ENCODE measurements at regions not wholly inside any gene's neighbourhood (a gene's known extent, or its start where the extent isn't known, plus 50 kb on each side); places are given as distances from the start of the nearest gene placed in this dataset.

- WGBS (ENCODE audit: insufficient coverage), result 76% methylated on average over 7 of the region's 7 CpGs
- Histone ChIP-seq H3K27ac (ENCODE audit: low read length in 2 of 2) (no peak overlapping the region), H3K79me2 (ENCODE audit: control insufficient read depth, insufficient read depth, low read length) (no peaks in the 10 kb centered on the region), H2AFZ (ENCODE audit: insufficient read depth, low read depth, low read length, poor library complexity, severe bottlenecking) (no peak overlapping the region), H4K20me1 (ENCODE audit: control insufficient read depth, insufficient read depth, low read length, poor library complexity, severe bottlenecking) (no peaks in the 10 kb centered on the region), H3K4me3 (ENCODE audit: control extremely low read depth in 1 of 5, extremely low read depth in 1 of 5, insufficient read depth in 1 of 5, low read depth in 2 of 5, low read length in 4 of 5) (no peak overlapping the region), H3K27me3 (replicated peaks in 1 of 4; ENCODE audit: control extremely low read depth in 1 of 4, control insufficient read depth in 3 of 4, insufficient read depth in 4 of 4, low read length in 3 of 4) (peaks cover 0 to 4% (median 0%) of the 10 kb centered on the region in 4 experiments), H3K9me3 (ENCODE audit: control extremely low read depth in 1 of 3, control insufficient read depth in 2 of 3, insufficient read depth in 1 of 3, low read length in 2 of 3) (peaks cover 0 to 9% (median 0%) of the 10 kb centered on the region in 3 donors), H3K4me2 (replicated peaks; ENCODE audit: low read depth, low read length, poor library complexity, severe bottlenecking) (no peak overlapping the region), H3K4me1 (ENCODE audit: control insufficient read depth in 2 of 2, insufficient read depth in 2 of 2, low read length in 2 of 2) (no peaks in the 10 kb centered on the region), H3K9ac (ENCODE audit: low read length) (no peak overlapping the region), H3K36me3 (replicated peaks in 1 of 2; ENCODE audit: control extremely low read depth in 1 of 2, control insufficient read depth in 1 of 2, extremely low read depth in 1 of 2, insufficient read depth in 2 of 2, low read length in 1 of 2) (no peaks in the 10 kb centered on the region)
- ChIA-PET POLR2A (no interaction called here), CTCF (no interaction called here)
- intact Hi-C loops (cut with micrococcal nuclease), result no loop called here
- ATAC-seq (ENCODE audit: low read depth) (no peak), DNase-seq (no peak)
- Mint-ChIP-seq H3K27ac (no peak overlapping the region), H3K27me3 (peaks cover 3% of the 10 kb centered on the region), H3K9me3 (ENCODE audit: insufficient read depth) (no peaks in the 10 kb centered on the region), H3K4me1 (no peaks in the 10 kb centered on the region), H3K4me3 (no peak overlapping the region)
- TF ChIP-seq CTCF (IDR thresholded peaks at IDR 0.05), result no peak
- TF ChIP-seq EZH2 (IDR thresholded peaks at IDR 0.05; ENCODE audit: borderline replicate concordance, insufficient read depth, low read depth, low read length, poor library complexity, severe bottlenecking), result no peak
Observed at GRCh38 chr22:48350456-48350855, 1477.2 kb downstream of the BRD1 start.

DNA sequence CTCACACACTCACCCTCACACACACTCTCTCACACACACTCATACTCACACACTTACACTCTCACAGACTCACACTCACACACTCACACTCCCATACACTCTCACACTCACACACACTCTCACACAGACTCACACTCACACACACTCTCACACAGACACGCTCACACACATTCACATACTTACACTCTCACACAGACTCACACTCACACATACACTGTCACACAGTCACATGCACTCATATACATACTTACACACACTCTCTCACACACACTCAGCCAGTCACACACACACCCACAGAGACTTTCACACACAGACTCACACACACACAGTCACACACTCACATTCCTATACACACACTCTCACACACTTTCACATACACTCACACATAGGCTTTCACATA lies 1478.8 kb downstream of the BRD1 start:
- no peaks in the 10 kb centered on the region for H3K79me2 ChIP-seq (ENCODE audit: control insufficient read depth, insufficient read depth, low read length)
- H3K9me3 Mint-ChIP-seq (ENCODE audit: insufficient read depth), result no peaks in the 10 kb centered on the region
- peaks cover 0 to 4% (median 0%) of the 10 kb centered on the region in 4 experiments for H3K27me3 ChIP-seq (replicated peaks in 1 of 4; ENCODE audit: control extremely low read depth in 1 of 4, control insufficient read depth in 3 of 4, insufficient read depth in 4 of 4, low read length in 3 of 4)
- H3K9me3 ChIP-seq (ENCODE audit: control extremely low read depth in 1 of 3, control insufficient read depth in 2 of 3, insufficient read depth in 1 of 3, low read length in 2 of 3), result peaks cover 0 to 9% (median 0%) of the 10 kb centered on the region in 3 donors
- H3K27ac ChIP-seq (ENCODE audit: low read length in 2 of 2), result no peak overlapping the region
- peaks cover 3% of the 10 kb centered on the region for H3K27me3 Mint-ChIP-seq
- no peak overlapping the region for H3K4me2 ChIP-seq (replicated peaks; ENCODE audit: low read depth, low read length, poor library complexity, severe bottlenecking)
- H3K9ac ChIP-seq (ENCODE audit: low read length), result no peak overlapping the region
- DNase-seq, result no peak
- H3K4me3 ChIP-seq (ENCODE audit: control extremely low read depth in 1 of 5, extremely low read depth in 1 of 5, insufficient read depth in 1 of 5, low read depth in 2 of 5, low read length in 4 of 5), result no peak overlapping the region
- H2AFZ ChIP-seq (ENCODE audit: insufficient read depth, low read depth, low read length, poor library complexity, severe bottlenecking), result no peak overlapping the region
- 88% methylated on average over 1 of the region's 1 CpG for WGBS (ENCODE audit: insufficient coverage)
- no peaks in the 10 kb centered on the region for H3K4me1 Mint-ChIP-seq
- ChIA-PET POLR2A (no interaction called here), CTCF (no interaction called here)
- H4K20me1 ChIP-seq (ENCODE audit: control insufficient read depth, insufficient read depth, low read length, poor library complexity, severe bottlenecking), result no peaks in the 10 kb centered on the region
- H3K27ac Mint-ChIP-seq, result no peak overlapping the region
- H3K4me1 ChIP-seq (ENCODE audit: control insufficient read depth in 2 of 2, insufficient read depth in 2 of 2, low read length in 2 of 2), result no peaks in the 10 kb centered on the region
- ATAC-seq (ENCODE audit: low read depth), result no peak
- H3K36me3 ChIP-seq (replicated peaks in 1 of 2; ENCODE audit: control extremely low read depth in 1 of 2, control insufficient read depth in 1 of 2, extremely low read depth in 1 of 2, insufficient read depth in 2 of 2, low read length in 1 of 2), result no peaks in the 10 kb centered on the region
- TF ChIP-seq EZH2 (IDR thresholded peaks at IDR 0.05; ENCODE audit: borderline replicate concordance, insufficient read depth, low read depth, low read length, poor library complexity, severe bottlenecking) (no peak), CTCF (IDR thresholded peaks at IDR 0.05) (no peak)
- intact Hi-C loops (cut with micrococcal nuclease), result no loop called here
- no peak overlapping the region for H3K4me3 Mint-ChIP-seq
